ENCODE measurements at regions not wholly inside any gene's neighbourhood (a gene's known extent, or its start where the extent isn't known, plus 50 kb on each side); places are given as distances from the start of the nearest gene placed in this dataset.

DNA sequence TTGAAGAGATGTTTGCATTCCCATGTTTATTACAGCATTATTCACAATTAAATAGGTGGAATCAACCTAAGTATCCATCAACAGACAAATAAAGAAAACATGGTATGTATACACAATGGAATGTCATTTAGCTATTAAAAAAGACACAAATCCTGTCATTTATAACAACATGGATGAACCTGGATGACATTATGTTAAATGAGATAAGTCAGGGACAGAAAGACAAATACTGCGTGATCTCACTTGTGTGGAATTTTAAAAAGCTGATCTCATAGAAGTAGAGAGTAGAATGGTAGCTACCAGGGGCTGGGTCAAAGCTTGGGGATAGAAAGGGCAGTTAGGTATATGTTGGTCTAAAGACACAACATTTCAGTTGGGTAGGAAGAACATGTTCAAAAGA is 376.3 kb downstream of the EPHA4 start:
- DNase-seq = no peak

DNA sequence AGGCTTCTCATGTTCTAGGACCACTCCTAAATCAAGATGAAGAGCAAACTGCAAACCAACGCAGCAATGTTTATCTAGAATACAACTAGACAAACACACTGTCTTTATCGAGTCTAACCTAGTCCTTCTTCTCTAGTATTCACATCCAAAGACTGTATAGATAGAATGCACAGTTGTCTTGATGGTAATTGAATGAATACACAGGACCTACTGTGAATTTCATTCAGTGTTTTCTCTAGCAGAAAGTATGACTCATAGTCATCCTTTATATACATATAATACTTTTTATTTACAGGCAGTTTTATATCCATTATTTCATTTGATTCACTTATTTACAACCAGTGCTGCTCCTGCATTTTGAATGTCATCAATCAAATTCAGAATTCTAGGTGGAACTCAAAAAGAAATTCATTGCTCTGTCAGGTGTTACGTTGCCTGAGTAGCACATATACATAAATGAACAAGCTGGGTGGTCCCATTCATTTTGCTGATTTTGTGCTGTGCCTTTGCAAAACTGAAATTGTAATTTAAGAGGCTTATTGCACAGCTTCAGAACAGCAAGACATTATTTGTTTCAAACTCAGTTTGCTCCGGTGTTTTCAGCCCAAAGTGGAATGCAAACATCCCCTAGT is 374.8 kb downstream of the EPHA4 start:
- no peak for DNase-seq

DNA sequence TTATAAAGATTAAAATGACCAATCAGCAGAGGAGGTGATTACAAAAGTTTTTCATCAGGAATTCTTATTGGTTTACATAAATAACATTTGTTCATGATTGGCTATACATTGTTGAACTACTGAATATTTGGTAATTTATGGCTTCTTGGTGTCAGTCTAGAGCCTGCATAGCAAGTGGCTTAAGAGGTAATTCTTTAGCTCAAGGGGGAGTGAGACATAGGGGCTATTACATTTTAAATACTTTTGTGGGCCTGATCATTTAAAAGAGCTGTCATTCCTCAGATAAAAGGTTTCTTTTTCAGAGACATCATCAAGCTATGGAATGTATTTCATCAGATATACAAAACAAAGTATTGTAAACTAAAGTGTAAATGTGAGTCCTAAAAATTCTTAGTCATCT is 373.8 kb downstream of the EPHA4 start:
- DNase-seq = no peak

DNA sequence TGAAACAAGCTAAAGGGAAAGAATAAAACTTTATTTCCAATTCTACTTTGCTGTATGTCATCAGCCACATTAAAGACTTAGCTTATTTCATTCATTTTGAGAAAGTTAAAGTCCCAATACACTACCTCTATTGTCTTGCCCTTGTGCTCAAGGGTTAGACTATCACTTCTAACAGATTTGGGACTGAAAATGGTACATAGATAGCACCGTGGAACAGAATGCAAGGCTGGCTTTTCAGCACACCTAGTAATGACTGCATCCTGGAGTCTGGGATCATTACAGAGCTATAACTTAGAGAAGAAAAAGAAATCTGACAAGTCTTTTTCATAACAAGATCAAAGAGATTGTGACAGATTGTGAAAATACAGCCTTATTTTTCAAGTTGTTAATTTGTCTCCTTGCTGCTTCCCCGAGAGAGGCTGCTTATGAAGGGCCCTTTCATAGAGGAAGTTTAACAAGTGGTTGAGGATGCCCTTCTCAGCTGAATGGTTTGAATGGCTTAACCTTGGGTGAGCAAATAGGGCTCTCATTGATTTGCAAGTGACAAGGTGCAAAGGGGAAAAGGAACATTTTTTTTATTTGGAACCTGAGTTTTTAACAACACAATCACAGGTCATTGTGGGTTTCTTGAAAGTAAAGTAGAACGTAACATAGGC is 371.8 kb downstream of the EPHA4 start:
- DNase-seq = no peak

DNA sequence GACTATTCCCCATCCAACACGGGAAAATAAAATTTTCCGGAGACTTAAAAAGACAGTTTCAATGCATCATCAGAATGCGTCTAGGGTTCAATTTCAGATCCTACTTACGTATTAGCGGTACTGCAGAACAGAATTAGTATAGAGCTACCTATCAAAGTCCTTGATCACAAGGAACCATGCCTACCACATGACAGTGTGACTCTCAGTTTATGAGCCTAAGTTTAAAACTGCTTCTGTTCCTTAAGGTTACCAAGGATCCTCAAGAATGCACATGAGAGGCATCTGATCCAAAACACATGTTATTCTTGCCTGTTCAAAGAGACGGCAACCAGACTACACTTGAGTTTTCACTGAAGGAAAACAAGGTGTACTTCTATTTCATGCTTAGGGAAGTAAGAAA is 369.7 kb downstream of the EPHA4 start:
- no peak for DNase-seq

DNA sequence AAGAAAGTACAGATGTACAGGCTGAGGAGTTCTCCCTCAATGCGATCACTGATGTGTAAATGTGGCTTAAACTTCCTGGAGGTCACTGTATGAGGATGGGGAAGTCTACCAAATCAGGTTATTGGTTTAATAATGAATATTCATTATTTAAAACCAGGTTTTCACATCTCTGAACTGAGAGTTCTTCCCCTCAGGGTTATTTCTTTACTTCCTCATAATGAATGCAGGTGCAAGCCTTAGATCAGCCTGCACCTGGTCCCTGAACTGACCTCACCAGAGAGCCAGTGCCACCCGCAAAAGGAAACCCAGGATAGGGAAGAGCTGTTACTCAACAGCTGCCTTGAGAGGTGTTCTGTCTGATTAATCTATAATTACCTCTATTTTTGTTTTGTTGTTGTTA is 369.0 kb downstream of the EPHA4 start:
- no peak for DNase-seq

DNA sequence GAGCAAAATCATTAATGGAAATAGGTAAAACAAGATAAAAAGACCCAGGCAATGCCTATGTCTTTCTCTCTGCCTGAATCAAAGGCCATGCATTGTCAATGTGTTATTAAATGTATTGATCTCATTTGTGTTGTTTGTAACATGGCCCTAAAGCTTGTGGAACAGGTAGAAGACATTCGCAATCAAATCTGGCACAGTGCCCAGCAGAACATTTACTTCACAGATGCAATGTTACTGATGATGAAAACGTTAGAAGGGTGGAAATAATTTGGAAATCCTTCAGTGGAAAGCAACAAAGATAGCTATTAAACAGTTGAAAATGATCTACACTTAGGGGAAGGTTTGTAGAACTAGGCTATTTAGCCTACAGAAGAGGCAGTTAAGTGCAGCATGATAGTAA is 368.2 kb downstream of the EPHA4 start:
- DNase-seq = no peak

DNA sequence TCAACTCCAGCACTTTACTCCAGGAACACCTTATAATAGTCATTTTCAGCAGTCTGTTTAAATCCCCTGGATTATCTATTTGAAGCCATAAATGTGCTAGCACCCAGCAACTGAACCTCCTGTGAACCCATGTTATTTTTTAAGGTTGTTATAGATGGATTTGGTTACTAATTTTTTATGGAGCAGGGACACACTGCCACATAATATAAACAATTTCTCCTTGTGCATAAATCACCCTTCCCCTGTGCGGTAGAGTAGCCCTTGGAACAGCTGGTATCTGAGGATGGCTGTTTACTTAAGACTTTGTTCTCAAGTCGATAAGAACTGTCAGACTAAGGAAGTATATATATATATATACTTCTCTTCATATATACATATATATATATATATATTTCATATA is 367.4 kb downstream of the EPHA4 start:
- DNase-seq = no peak

DNA sequence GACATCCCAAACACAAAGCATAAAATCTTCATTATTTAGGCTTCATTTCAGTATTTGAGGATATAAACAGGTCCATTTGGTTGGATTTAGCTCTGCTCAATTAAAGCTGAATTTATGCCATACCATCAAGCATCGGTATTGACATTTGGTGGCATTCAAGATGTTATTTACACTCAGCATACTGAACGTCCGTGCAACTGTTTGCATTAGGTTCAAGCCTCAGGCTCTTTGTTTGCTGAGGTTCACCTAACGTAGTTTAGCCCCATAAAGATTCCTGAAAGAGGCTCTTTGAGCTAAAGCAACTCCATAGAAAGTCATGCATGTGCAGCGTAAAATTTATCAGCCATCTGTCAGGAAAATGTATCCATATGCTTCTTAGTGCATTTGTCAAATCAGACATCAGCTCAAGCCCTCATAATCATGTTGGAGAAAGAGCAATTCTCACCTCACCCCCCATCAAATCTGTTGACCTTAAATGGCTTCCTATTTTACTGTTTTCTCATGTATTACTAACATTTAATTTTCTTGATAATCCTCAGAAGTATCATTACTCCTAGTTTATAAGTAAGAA is 366.9 kb downstream of the EPHA4 start:
- DNase-seq = no peak

DNA sequence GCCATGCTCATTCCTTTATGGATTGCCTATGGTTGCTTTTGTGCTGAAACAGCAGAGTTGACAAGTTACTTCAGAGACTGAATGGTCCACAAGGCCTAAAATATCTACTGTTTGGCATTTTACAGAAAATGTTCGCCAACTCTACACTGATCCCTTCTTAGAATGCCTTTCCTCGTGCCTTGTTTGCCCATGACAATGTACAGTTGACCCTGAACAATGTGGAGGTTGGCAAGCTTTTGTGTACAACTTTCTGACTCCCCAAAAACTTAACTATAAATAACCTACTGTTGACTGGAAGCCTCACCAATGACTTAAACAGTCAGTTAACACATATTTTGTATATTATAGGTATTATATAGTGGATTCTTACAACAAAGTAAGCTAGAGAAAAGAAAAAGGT is 361.4 kb downstream of the EPHA4 start:
- DNase-seq = no peak

DNA sequence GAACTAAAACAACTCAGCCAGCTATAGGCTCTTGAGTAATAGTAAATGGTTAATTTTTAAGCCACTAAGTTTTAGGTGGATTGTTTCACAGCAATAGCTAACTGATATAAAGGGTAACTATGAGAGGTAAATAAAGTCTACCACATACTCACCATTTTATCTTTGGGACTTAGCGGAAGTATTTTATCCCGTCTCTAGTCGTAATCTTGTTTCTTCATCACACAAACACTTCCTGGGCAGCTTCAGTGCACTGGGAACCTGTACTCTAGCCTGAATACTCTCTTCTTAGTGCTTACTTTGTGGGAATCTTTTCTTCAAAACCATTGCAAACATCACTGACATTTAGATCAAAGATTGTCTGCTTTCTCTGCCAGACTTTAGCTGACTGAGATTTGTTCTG is 360.5 kb downstream of the EPHA4 start:
- DNase-seq = no peak

DNA sequence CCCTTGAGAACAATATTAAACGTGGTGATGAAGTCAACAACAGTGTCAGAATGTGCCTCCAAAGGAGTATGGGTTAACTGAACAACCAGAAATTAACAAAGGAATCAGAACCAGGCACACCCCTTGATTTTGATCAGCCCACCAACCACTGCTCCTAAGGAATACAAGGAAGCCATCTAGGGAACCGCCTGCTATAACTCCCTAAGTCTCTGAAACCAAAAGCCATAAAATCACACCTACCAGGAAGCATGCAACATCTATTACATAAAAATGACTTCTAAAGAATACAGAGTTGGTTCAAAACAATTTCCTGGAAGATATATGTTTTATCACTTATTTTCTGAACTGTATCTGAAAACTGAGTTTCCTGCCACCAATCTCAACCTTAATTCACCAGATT is 360.0 kb downstream of the EPHA4 start:
- no peak for DNase-seq

DNA sequence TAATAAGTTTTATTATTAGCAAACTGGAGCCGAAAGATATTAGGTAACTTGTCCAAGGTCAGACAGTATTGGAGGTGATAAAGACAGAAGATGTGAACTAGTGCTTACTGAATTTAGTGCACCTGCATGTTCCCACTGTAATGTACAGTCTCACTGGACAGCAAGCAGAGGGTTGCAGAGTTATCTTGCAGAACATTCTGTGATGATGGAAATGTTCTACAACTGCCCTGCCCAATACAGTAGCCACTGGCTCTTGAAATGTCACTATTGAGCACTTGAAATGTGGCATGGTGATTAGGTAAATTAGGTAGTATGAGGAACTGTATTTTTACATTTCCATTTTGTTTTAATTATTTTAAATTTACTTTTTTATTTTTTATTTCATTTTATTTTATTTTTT is 356.6 kb downstream of the EPHA4 start:
- no peak for DNase-seq

DNA sequence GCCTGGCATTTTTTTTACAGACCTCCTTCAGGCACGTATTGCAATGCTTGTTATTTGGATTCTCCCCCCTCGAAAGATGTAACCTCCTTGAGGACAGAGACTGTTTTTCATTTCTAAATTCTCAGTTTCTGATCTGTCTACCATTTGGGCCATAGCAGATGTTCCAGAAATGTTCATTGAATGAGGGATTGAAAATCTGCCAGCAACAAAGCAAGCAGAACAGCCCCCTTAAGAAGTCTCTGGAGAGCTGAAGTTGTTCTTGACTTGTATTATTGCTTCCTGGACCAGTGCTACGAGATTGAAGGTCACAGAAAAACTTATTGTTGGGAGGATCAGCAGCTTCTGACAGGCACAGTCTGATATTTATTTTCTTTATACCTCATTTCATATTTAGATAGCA is 355.5 kb downstream of the EPHA4 start:
- no peak for DNase-seq

DNA sequence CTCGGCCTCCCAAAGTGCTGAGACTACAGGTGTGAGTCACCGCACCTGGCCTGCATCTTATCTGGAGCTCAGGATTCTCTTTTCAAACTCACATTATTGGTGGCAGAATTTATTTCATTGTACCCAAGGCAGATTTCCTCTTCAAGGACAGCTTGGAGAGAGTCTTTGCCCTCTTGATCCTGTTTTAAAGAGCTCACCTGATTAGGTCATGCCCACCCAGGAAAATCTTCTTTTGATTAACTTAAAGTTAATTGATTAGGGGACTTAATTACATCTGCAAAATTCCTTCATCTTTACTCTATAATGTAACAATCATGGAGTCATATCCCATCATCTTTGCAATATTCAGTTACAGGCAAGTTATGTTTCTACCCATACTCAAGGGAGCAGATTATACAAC is 346.4 kb downstream of the EPHA4 start:
- no peak for DNase-seq

DNA sequence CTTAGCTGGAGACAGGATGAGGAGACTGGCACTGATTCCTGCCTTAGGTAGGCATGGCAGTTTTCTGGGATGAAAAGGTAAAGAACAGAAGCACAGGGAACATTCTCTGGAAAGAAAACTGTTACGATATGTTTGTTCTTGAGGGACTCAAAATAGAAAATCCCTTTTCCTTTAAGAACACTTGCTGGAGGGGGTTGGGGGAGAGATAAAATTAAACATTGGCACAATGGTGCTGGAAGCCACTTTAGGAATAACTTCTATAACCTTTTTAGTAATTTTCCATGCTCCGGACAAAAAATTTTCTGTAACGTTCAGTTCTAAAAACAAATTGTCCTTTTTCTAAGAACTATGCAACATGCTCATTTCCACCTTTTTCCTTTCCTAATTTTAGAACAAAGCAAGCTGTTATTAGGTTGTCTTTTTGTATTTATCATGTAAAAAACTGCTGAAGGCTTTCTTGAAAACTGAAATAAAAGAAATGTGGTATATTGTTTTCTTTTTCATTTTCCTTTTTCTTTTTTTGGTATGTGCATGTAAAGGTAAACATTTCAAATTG is 343.8 kb downstream of the EPHA4 start:
- DNase-seq = peak; percentile 45

DNA sequence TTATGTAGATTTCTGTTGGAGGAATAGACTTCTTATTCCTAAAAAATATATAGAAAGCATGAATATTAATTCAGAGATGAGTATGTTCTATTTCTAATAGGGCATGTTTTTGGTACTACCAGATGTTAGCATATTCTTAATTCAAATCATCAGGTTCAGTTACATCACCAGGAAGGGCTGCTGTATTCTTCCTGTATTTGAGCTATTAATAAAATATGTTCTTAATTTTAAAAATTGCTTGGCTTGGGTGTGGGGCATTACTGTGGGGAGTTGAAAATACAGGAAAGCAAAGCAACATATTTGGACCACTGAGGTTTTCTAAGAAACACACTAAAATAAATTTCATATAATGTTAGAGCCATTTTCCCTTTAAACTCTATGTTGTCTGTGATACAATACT is 343.0 kb downstream of the EPHA4 start:
- no peak for DNase-seq

DNA sequence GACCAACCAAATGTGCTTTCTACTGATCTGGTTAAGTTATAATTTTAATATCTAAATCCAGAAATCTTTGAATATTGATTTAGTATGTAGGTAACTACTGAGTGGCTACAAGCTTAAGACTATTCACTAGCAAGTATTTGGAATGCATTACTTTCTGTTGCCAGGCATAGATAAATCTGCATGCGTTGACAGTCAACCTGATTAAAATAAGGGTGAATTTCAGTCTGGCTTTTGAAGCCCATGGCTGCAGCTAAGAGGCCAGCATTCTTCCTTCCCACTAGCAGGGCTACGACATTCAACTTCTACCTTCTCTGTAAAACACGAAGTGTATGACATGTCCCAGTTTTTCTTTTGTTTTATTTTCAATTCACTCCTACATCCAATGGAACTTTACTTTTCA is 340.6 kb downstream of the EPHA4 start:
- no peak for DNase-seq

DNA sequence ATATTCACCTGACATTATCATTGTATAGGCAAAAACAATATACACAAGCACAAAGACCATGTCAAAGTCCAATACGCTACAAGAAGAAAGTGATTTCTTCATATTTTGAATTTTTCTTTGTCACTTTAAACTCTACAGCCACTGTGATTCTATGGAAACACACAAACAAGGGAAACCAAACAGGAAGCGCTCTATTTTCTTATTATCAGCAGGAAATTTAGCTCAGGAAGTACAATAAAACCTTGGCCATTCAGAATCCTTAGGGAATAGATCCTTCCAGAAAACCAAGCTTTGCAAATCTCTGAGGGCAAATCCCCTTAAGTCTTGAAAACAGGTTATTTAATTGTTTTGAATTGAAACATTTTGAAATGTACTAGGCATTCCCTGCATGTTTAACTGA is 336.2 kb downstream of the EPHA4 start:
- DNase-seq = no peak

DNA sequence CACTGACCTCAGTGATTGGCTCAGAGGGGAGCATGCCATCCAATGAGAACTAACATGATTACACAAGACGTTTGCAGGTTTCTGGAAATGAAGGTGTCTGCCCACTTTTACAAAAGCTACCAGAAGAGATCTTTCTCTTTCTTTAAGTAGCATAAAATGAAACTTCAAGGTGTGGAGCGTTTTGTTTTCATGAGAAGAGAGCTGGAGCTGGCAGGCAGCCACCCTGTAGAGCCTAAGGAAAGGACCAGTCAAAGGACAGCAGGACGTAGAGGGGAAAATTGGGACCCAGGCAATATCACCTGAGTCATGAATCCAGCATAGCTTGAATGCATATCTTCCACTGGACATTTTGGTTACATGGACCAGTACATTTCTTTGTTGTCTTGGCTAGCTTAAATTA is 331.0 kb downstream of the EPHA4 start:
- no peak for DNase-seq

DNA sequence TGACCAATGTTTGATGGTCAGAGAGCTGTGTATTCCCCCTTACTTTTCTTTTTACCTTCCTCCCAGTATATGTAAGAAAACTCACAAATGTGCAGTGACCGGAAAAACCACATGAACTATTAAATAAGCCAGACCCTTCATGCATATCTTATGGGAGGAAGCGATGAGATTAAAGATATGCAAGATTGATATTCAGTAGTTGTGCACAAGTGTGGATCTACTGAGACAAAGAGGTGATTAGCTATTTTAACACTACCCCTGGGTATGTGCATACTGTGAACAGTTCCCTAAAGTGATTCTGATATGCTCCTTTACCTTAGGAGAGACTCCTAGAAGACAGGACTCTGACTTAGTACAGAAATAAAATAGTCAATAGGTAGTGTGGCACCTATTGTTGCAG is 328.3 kb downstream of the EPHA4 start:
- no peak for DNase-seq

DNA sequence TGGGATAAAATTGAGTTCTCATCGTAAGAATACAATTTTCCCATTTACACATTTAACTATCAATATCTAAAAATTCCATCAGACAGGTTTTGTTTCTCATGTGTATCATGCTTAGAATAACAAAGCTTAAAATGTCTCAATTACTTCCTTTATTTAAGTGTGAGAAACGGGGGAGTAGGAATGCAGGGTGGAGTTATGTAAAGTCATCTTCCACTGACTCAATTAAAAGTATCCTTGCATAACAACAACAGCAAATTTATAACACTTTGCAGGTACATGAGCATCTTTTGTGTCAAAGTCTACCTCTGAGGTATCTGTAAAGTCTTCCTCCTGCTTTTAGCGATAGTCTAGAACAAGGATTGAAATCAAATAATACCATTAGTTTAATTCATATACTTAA is 327.1 kb downstream of the EPHA4 start:
- DNase-seq = no peak

DNA sequence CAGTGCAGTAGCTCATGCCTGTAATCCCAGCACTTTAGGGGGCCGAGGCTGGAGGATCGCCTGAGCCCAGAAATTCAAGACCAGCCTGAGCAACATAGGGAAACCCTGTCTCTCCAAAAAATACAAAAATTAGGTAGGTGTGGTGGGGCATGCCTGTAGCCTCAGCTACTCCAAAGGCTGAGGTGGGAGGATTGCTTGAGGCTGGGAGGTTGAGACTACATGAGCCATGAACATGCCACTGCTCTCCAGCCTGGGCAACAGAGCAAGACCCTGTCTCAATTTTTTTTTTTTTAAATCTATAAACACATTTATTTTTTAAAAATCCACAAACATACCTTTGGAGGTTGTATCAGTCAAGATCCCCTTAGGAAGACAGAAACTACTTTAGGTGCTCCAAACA is 326.3 kb downstream of the EPHA4 start:
- no peak for DNase-seq

DNA sequence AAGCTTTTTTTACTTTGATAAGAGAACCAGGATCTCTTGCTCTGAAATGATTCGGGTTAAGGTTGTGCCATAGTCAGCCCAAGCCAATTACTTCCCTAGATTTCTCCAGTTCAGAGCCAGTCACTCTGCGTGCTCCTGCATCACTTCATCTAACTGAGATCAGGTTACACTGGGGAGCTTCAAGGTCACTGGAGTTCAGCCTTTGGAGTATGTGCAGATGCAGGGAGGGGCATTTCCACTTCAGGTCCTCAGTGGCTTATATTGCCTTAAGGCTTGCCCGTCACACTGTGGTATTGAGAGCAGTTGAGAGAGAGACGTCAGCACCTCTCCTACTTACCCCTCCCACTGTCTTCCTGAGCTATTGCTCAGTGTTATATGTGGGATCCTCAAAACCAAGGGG is 317.8 kb downstream of the EPHA4 start:
- no peak for DNase-seq

All from hindlimb muscle (tissue), 1 donor.